H9 (cell line): ENCODE measurements at regions not wholly inside any gene's neighbourhood (a gene's known extent, or its start where the extent isn't known, plus 50 kb on each side); places are given as distances from the start of the nearest gene placed in this dataset.

Source experiments
- DNase-seq: peaks from one replicate; pipeline ENCODE4 v3.0.0-alpha.2; 2017
- H2AFZ ChIP-seq: one replicate; pipeline ENCODE4 v1.6.1; 2013; ENCODE audit warnings: mild to moderate bottlenecking, low read length, control low read depth, moderate library complexity
- H2AK5ac ChIP-seq: 2 replicates; pipeline ENCODE4 v1.6.1; 2013; ENCODE audit warnings: low read length, control low read depth, mixed read lengths; ENCODE audit not compliant: insufficient read length
- H2BK120ac ChIP-seq: one replicate; pipeline ENCODE4 v1.6.1; 2013; ENCODE audit warnings: low read depth, mild to moderate bottlenecking, low read length, control low read depth, inconsistent platforms; ENCODE audit not compliant: poor library complexity, severe bottlenecking
- H2BK12ac ChIP-seq: 2 replicates; pipeline ENCODE4 v1.6.1; 2013; ENCODE audit warnings: low read length, control low read depth, mixed read lengths, low read depth; ENCODE audit not compliant: insufficient read length
- H2BK15ac ChIP-seq: 2 replicates; pipeline ENCODE4 v1.6.1; 2013; ENCODE audit warnings: low read depth, low read length, control low read depth
- H2BK20ac ChIP-seq: one replicate; pipeline ENCODE4 v1.6.1; 2013; ENCODE audit warnings: low read depth, mild to moderate bottlenecking, low read length, control low read depth, inconsistent platforms; ENCODE audit not compliant: poor library complexity, severe bottlenecking
- H2BK5ac ChIP-seq: 2 replicates; pipeline ENCODE4 v1.6.1; 2013; ENCODE audit warnings: low read length, control low read depth, mixed read lengths; ENCODE audit not compliant: insufficient read length
- H3K14ac ChIP-seq: 2 replicates; pipeline ENCODE4 v1.6.1; 2013; ENCODE audit warnings: low read length, control low read depth; ENCODE audit not compliant: insufficient read depth
- H3K18ac ChIP-seq: 2 replicates; pipeline ENCODE4 v1.6.1; 2013; ENCODE audit warnings: low read depth, mild to moderate bottlenecking, mixed read lengths, low read length, control low read depth; ENCODE audit not compliant: insufficient read length
- H3K23ac ChIP-seq: 2 replicates; pipeline ENCODE4 v1.6.1; 2013; ENCODE audit warnings: low read length, control low read depth, mixed read lengths, low read depth; ENCODE audit not compliant: insufficient read length
- H3K23me2 ChIP-seq: 2 replicates; pipeline ENCODE4 v1.6.1; 2013; ENCODE audit warnings: low read depth, mild to moderate bottlenecking, mixed read lengths, low read length, control low read depth; ENCODE audit not compliant: insufficient read length, poor library complexity, severe bottlenecking
- H3K27ac ChIP-seq: 2 replicates; pipeline ENCODE4 v1.5.1; 2013; ENCODE audit warnings: low read length, control low read depth, mixed read lengths, low read depth; ENCODE audit not compliant: insufficient read length
- H3K27me3 ChIP-seq: 2 replicates; pipeline ENCODE4 v1.6.1; 2013; ENCODE audit warnings: low read length, control low read depth, inconsistent platforms; ENCODE audit not compliant: insufficient read depth
- H3K4ac ChIP-seq: 2 replicates; pipeline ENCODE4 v1.6.1; 2013; ENCODE audit warnings: low read depth, mild to moderate bottlenecking, control low read depth, inconsistent platforms, low read length, moderate library complexity
- H3K4me1 ChIP-seq: 2 replicates; pipeline ENCODE4 v1.6.1; 2013; ENCODE audit warnings: low read length, control low read depth, inconsistent platforms; ENCODE audit not compliant: insufficient read depth
- H3K4me2 ChIP-seq: 2 replicates; pipeline ENCODE4 v1.6.1; 2013; ENCODE audit warnings: low read length, control low read depth, mixed read lengths; ENCODE audit not compliant: insufficient read length, insufficient read depth
- H3K56ac ChIP-seq: 2 replicates; pipeline ENCODE4 v1.6.1; 2013; ENCODE audit warnings: low read depth, mild to moderate bottlenecking, mixed read lengths, low read length, control low read depth; ENCODE audit not compliant: insufficient read length
- H3K79me1 ChIP-seq: 2 replicates; pipeline ENCODE4 v1.6.1; 2013; ENCODE audit warnings: low read depth, mild to moderate bottlenecking, moderate library complexity, low read length, control low read depth, inconsistent platforms; ENCODE audit not compliant: insufficient read depth, poor library complexity, severe bottlenecking
- H3K79me2 ChIP-seq: 2 replicates; pipeline ENCODE4 v1.6.1; 2013; ENCODE audit warnings: low read length, control low read depth, inconsistent platforms; ENCODE audit not compliant: insufficient read depth
- H3K9ac ChIP-seq: 2 replicates; pipeline ENCODE4 v1.6.1; 2013; ENCODE audit warnings: low read length, control low read depth, mixed read lengths; ENCODE audit not compliant: insufficient read length; ENCODE audit errors: extremely low read depth
- H3K9me3 ChIP-seq: one replicate; pipeline ENCODE4 v1.6.1; 2013; ENCODE audit warnings: low read depth, low read length, inconsistent platforms; ENCODE audit not compliant: control insufficient read depth
- H3T11ph ChIP-seq: one replicate; pipeline ENCODE4 v1.6.1; 2013; ENCODE audit warnings: mild to moderate bottlenecking, low read length, control low read depth, inconsistent platforms
- H4K20me1 ChIP-seq: one replicate; pipeline ENCODE4 v1.6.1; 2013; ENCODE audit not compliant: control insufficient read depth, insufficient read length, insufficient read depth
- H4K5ac ChIP-seq: 2 replicates; pipeline ENCODE4 v1.6.1; 2013; ENCODE audit warnings: low read depth, mild to moderate bottlenecking, mixed read lengths, low read length, control low read depth; ENCODE audit not compliant: insufficient read length
- H4K8ac ChIP-seq: replicated peaks from 2 replicates; pipeline ENCODE4 v1.6.1; 2013; ENCODE audit warnings: low read length, control low read depth, mixed read lengths, low read depth; ENCODE audit not compliant: insufficient read length
- H4K91ac ChIP-seq: 2 replicates; pipeline ENCODE4 v1.6.1; 2013; ENCODE audit warnings: low read depth, mild to moderate bottlenecking, moderate library complexity, mixed read lengths, low read length, control low read depth; ENCODE audit not compliant: insufficient read length
- H3K27ac Mint-ChIP-seq, 3 experiments: 2 replicates in 2 of 3; 3 replicates in 1 of 3; pipeline ENCODE4 v1.8.0; 2020 to 2021; ENCODE audit warnings: mixed read lengths in 3 of 3, mild to moderate bottlenecking in 1 of 3, moderate library complexity in 1 of 3
- H3K27me3 Mint-ChIP-seq: 2 replicates; pipeline ENCODE4 v1.8.0; 2021; ENCODE audit warnings: low read depth, mild to moderate bottlenecking, moderate library complexity, mixed read lengths
- H3K36me3 Mint-ChIP-seq, 3 experiments: 2 replicates in 2 of 3; 3 replicates in 1 of 3; pipeline ENCODE4 v1.8.0; 2020 to 2021; ENCODE audit warnings: low read depth in 3 of 3, mixed read lengths in 3 of 3; ENCODE audit not compliant: insufficient read depth in 1 of 3
- H3K4me1 Mint-ChIP-seq, 2 experiments: 2 replicates each; pipeline ENCODE4 v1.8.0; 2020; ENCODE audit warnings: mixed read lengths in 2 of 2
- H3K4me3 Mint-ChIP-seq, 2 experiments: 2 replicates in 1 of 2; 3 replicates in 1 of 2; pipeline ENCODE4 v1.8.0; 2020 to 2021; ENCODE audit warnings: mild to moderate bottlenecking in 2 of 2, mixed read lengths in 2 of 2, moderate library complexity in 1 of 2
- H3K9me3 Mint-ChIP-seq, 2 experiments: 2 replicates in 1 of 2; 3 replicates in 1 of 2; pipeline ENCODE4 v1.8.0; 2020; ENCODE audit warnings: mild to moderate bottlenecking in 2 of 2, mixed read lengths in 2 of 2, moderate library complexity in 1 of 2
- CTCF ChIP-seq: fragments of 200-600 bp; sonication (generic); conservative IDR thresholded peaks from 3 replicates; pipeline ENCODE4 v1.8.0; 2021; ENCODE audit warnings: antibody characterized with exemption, mild to moderate bottlenecking
- WGBS: extraction: QIAGEN DNeasy Blood & Tissue Kit; methylation state at CpG from one replicate; pipeline ENCODE4 v1.1.7; 2013; ENCODE audit warnings: missing lambda C conversion rate, low lambda C conversion rate, mixed read lengths; ENCODE audit not compliant: insufficient read length; ENCODE audit errors: extremely low coverage; 5-methylcytosine and 5-hydroxymethylcytosine counted together

GRCh38 chr11:35084817-35085440, 54.0 kb upstream of the CD44 start:
- H3K4ac ChIP-seq, result no peak overlapping the region
- no peaks in the 10 kb centered on the region for H4K20me1 ChIP-seq
- Mint-ChIP-seq H3K4me3 (no peak overlapping the region), H3K27ac (no peak overlapping the region), H3K27me3 (no peaks in the 10 kb centered on the region), H3K4me1 (peaks cover 9 to 12% of the 10 kb centered on the region in 2 experiments; a peak in 3 of 4 replicates), H3K36me3 (no peaks in the 10 kb centered on the region), H3K9me3 (peaks cover 0 to 2% of the 10 kb centered on the region in 2 experiments; a peak in 3 of 5 replicates)
- H3K14ac ChIP-seq, result no peak overlapping the region
- H3T11ph ChIP-seq, result no peak overlapping the region
- H2AFZ ChIP-seq, result no peak overlapping the region
- H2BK12ac ChIP-seq, result no peak overlapping the region
- no peak overlapping the region for H3K4me2 ChIP-seq
- H3K27ac ChIP-seq, result no peak overlapping the region
- H3K18ac ChIP-seq, result no peak overlapping the region
- H3K79me1 ChIP-seq, result no peaks in the 10 kb centered on the region
- H2BK20ac ChIP-seq, result no peak overlapping the region
- H3K4me1 ChIP-seq, result no peaks in the 10 kb centered on the region
- no peaks in the 10 kb centered on the region for H3K79me2 ChIP-seq
- H2BK15ac ChIP-seq, result no peak overlapping the region
- no peak overlapping the region for H3K56ac ChIP-seq
- no peaks in the 10 kb centered on the region for H3K27me3 ChIP-seq
- H3K23me2 ChIP-seq, result no peaks in the 10 kb centered on the region
- H3K9ac ChIP-seq, result no peak overlapping the region
- H2BK5ac ChIP-seq, result no peak overlapping the region
- H4K8ac ChIP-seq, result no peak overlapping the region
- no peak overlapping the region for H3K23ac ChIP-seq
- no peak for TF ChIP-seq CTCF
- H2BK120ac ChIP-seq, result no peak overlapping the region
- H4K5ac ChIP-seq, result no peak overlapping the region
- 100% methylated on average over 1 of the region's 3 CpGs for WGBS
- no peak overlapping the region for H2AK5ac ChIP-seq
- H4K91ac ChIP-seq, result no peak overlapping the region
- DNase-seq, result no peak
- H3K9me3 ChIP-seq, result no peaks in the 10 kb centered on the region
